ENCODE measurements at regions not wholly inside any gene's neighbourhood (a gene's known extent, or its start where the extent isn't known, plus 50 kb on each side); places are given as distances from the start of the nearest gene placed in this dataset.

GRCh38 chr4:103923551-103923950, 203.8 kb upstream of the TACR3 start:
- DNase-seq, result no peak
- no peaks in the 10 kb centered on the region for H3K4me1 ChIP-seq
- no peak for TF ChIP-seq POLR2A (IDR thresholded peaks at IDR 0.05)
- TF ChIP-seq, protein P1, sequence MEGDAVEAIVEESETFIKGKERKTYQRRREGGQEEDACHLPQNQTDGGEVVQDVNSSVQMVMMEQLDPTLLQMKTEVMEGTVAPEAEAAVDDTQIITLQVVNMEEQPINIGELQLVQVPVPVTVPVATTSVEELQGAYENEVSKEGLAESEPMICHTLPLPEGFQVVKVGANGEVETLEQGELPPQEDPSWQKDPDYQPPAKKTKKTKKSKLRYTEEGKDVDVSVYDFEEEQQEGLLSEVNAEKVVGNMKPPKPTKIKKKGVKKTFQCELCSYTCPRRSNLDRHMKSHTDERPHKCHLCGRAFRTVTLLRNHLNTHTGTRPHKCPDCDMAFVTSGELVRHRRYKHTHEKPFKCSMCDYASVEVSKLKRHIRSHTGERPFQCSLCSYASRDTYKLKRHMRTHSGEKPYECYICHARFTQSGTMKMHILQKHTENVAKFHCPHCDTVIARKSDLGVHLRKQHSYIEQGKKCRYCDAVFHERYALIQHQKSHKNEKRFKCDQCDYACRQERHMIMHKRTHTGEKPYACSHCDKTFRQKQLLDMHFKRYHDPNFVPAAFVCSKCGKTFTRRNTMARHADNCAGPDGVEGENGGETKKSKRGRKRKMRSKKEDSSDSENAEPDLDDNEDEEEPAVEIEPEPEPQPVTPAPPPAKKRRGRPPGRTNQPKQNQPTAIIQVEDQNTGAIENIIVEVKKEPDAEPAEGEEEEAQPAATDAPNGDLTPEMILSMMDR (IDR thresholded peaks at IDR 0.05), result no peak
- H3K4me3 ChIP-seq, result no peak overlapping the region
- no peaks in the 10 kb centered on the region for H3K36me3 ChIP-seq
- H3K27ac ChIP-seq, result no peak overlapping the region
- no peaks in the 10 kb centered on the region for H3K9me3 ChIP-seq
- no peaks in the 10 kb centered on the region for H3K27me3 ChIP-seq

GRCh38 chr4:103918214-103918613, 198.4 kb upstream of the TACR3 start:
- Histone ChIP-seq H3K27me3 (no peaks in the 10 kb centered on the region), H3K27ac (no peak overlapping the region), H3K4me1 (no peaks in the 10 kb centered on the region), H3K4me3 (no peak overlapping the region), H3K36me3 (no peaks in the 10 kb centered on the region), H3K9me3 (no peaks in the 10 kb centered on the region)
- no peak for DNase-seq
- TF ChIP-seq, protein P1 (IDR thresholded peaks at IDR 0.05), result no peak
- TF ChIP-seq POLR2A (IDR thresholded peaks at IDR 0.05), result no peak

- DNase-seq, result no peak
These were observed 195.6 kb upstream of the TACR3 start for GRCh38 chr4:103915224-103915869.

DNA sequence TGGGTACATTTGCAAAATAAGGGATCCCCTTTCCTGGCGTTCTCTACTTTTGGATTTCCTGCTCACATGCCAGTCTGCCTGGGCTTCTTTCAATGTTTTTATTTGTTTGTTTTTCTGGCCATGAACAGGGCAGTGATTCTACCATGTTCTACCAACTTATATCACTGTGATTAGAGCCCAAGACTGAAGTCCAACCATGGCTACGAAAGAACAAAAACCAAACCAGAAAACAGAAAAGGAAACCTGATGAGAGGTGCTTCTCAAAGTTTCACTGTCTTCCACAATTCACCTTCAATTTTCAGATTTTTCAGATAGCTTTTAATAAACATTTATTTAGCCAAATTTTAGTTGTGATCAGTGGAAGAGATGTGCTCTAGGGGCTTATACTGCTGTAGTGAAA, 187.6 kb upstream of the TACR3 start:
- H3K36me3 ChIP-seq, result no peaks in the 10 kb centered on the region
- no peaks in the 10 kb centered on the region for H3K9me3 ChIP-seq
- no peaks in the 10 kb centered on the region for H3K27me3 ChIP-seq
- no peak overlapping the region for H3K4me3 ChIP-seq
- no peak overlapping the region for H3K27ac ChIP-seq
- no peak for DNase-seq
- TF ChIP-seq POLR2A (IDR thresholded peaks at IDR 0.05), result no peak
- TF ChIP-seq, protein P1 (IDR thresholded peaks at IDR 0.05), result no peak
- no peaks in the 10 kb centered on the region for H3K4me1 ChIP-seq

More at GRCh38 chr4:103915224-103915869, 195.6 kb upstream of the TACR3 start:
- H3K36me3 ChIP-seq, result no peaks in the 10 kb centered on the region
- H3K4me1 ChIP-seq, result no peaks in the 10 kb centered on the region
- H3K9me3 ChIP-seq, result no peaks in the 10 kb centered on the region
- H3K4me3 ChIP-seq, result no peak overlapping the region
- H3K27me3 ChIP-seq, result no peaks in the 10 kb centered on the region
- no peak overlapping the region for H3K27ac ChIP-seq
- TF ChIP-seq, protein P1 (IDR thresholded peaks at IDR 0.05), result peak in 3 of 6 experiments; percentile 6 to 25 (median 17)
- no peak for TF ChIP-seq POLR2A (IDR thresholded peaks at IDR 0.05)

DNA sequence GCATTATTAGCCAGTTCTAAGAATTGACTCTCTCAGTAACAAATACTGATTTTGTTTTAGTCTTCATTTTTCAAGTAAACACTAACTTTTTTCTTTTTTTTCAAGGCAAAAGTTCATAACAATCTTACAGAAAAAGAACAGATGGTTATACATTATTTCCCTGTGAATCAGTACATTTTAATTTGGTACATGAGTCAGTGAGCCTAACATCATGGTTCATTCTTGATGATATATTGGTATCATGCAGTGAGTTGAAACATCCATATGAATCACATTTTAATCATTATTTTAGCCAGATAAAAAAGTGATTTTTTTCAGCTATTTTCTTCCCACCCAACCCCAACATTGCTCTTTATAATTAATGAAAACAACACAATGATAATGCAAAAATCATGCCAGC, 184.3 kb upstream of the TACR3 start:
- Histone ChIP-seq H3K4me1 (no peaks in the 10 kb centered on the region), H3K27ac (no peak overlapping the region), H3K27me3 (no peaks in the 10 kb centered on the region), H3K9me3 (no peaks in the 10 kb centered on the region), H3K36me3 (no peaks in the 10 kb centered on the region), H3K4me3 (no peak overlapping the region)
- no peak for TF ChIP-seq POLR2A (IDR thresholded peaks at IDR 0.05)
- TF ChIP-seq, protein P1 (IDR thresholded peaks at IDR 0.05), result no peak
- DNase-seq, result no peak

- Histone ChIP-seq H3K36me3 (no peaks in the 10 kb centered on the region), H3K27me3 (no peaks in the 10 kb centered on the region), H3K27ac (no peak overlapping the region), H3K4me1 (no peaks in the 10 kb centered on the region), H3K9me3 (no peaks in the 10 kb centered on the region), H3K4me3 (no peak overlapping the region)
- TF ChIP-seq POLR2A (IDR thresholded peaks at IDR 0.05), result no peak
- TF ChIP-seq, protein P1 (IDR thresholded peaks at IDR 0.05), result no peak
- no peak for DNase-seq
These were observed 182.9 kb upstream of the TACR3 start for GRCh38 chr4:103902730-103903129.

Data from Peyer's patch (tissue), 4 donors.